OCI-LY7 (cell line): ENCODE measurements at regions not wholly inside any gene's neighbourhood (a gene's known extent, or its start where the extent isn't known, plus 50 kb on each side); places are given as distances from the start of the nearest gene placed in this dataset.

ENCODE experiments used
- CTCF ChIP-seq: fragments of 200-600 bp; sonication (generic); conservative IDR thresholded peaks from 2 replicates; pipeline ENCODE4 v1.5.1; 2014; ENCODE audit warnings: mild to moderate bottlenecking, antibody characterized with exemption, low read length, moderate library complexity, mixed read lengths
- EZH2phosphoT487 ChIP-seq: fragments of 200-600 bp; sonication (generic); IDR thresholded peaks from 2 replicates; pipeline ENCODE4 v1.6.1; 2018; ENCODE audit warnings: low read depth, borderline replicate concordance, mild to moderate bottlenecking, mixed run types, antibody characterized with exemption, low read length, moderate library complexity, mixed read lengths

- TF ChIP-seq CTCF (no peak), EZH2phosphoT487 (no peak)
Measured at GRCh38 chr20:51134405-51134804, 111.5 kb upstream of the KCNG1 start.
